ENCODE measurements at regions not wholly inside any gene's neighbourhood (a gene's known extent, or its start where the extent isn't known, plus 50 kb on each side); places are given as distances from the start of the nearest gene placed in this dataset.

DNA sequence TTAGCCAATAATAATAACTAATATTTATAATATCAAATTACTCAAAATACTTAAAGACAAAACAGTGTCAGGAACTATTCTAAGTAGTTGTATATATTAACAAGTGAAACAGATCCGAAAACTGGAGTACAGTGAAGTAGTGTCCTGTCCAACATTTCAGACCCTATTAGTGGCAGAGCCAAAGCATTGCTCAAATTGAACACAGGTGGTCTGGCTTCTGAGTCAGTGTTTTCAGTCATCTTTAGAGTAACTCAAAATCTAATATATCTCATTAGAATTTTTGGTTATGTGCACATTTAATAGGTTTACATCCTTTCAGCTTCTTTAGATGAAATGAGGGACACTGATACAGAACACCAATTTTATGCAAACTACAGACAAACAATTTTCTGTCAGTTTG, 652.5 kb downstream of the CDH11 start:
- Histone ChIP-seq H3K4me3 (ENCODE audit: low read length) (no peak overlapping the region), H3K9me3 (ENCODE audit: control insufficient read depth, low read length) (no peaks in the 10 kb centered on the region), H3K4me1 (ENCODE audit: control insufficient read depth, insufficient read depth, low read length) (no peaks in the 10 kb centered on the region), H3K36me3 (ENCODE audit: control insufficient read depth, insufficient read depth, low read length) (no peaks in the 10 kb centered on the region), H3K9ac (ENCODE audit: low read length) (no peak overlapping the region), H3K27me3 (ENCODE audit: control insufficient read depth, insufficient read depth, low read length) (no peaks in the 10 kb centered on the region)

DNA sequence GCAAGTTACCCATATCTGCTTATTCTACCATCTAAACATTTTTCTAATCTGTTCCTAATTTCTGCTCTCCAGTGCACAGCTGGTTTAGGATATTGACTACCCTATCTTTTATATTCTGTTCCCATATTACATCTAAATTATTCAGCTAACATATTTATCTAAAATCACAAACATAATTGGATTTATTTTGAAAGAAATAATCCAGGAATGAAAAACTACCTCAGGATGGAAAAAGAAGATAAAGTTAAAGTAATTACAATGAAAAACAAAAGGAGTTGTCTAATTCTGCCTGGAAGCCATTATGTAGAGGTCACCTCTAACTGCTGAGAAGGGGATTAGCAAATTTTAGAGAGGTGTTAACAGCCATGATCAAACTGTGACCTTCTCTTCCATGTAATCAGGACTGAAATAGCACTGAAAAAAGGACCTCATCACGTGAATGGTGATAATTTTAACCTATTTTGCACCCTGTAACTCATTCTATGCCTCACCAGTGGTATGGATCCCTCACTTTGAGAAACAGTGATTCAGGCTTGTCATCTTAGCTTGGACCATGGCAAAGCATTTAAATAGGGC, 653.3 kb downstream of the CDH11 start:
- Histone ChIP-seq H3K4me1 (ENCODE audit: control insufficient read depth, insufficient read depth, low read length) (no peaks in the 10 kb centered on the region), H3K9ac (ENCODE audit: low read length) (no peak overlapping the region), H3K36me3 (ENCODE audit: control insufficient read depth, insufficient read depth, low read length) (no peaks in the 10 kb centered on the region), H3K27me3 (ENCODE audit: control insufficient read depth, insufficient read depth, low read length) (no peaks in the 10 kb centered on the region), H3K4me3 (ENCODE audit: low read length) (no peak overlapping the region), H3K9me3 (ENCODE audit: control insufficient read depth, low read length) (no peaks in the 10 kb centered on the region)

DNA sequence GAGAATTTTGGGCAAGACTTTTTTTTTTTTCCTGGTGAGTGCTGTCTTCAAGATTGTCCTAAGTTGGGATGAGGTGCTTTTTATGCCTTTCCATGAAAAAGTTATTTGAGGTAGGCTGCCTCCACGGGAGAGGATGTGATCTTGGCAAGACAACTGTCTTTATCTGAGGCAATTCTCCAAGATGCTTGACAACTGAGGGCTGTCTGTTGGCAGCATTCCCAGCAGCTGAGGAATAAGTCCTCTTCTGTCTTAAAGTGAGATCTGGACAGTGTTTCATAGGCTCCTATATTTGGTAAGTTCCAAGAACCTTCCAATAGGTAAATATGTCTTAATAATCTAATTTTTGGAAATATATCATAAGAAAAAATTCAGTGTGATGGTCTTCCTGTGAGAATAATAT, 662.0 kb downstream of the CDH11 start:
- no peaks in the 10 kb centered on the region for H3K9me3 ChIP-seq (ENCODE audit: control insufficient read depth, low read length)
- no peaks in the 10 kb centered on the region for H3K36me3 ChIP-seq (ENCODE audit: control insufficient read depth, insufficient read depth, low read length)
- H3K27me3 ChIP-seq (ENCODE audit: control insufficient read depth, insufficient read depth, low read length), result no peaks in the 10 kb centered on the region
- no peak overlapping the region for H3K9ac ChIP-seq (ENCODE audit: low read length)
- no peaks in the 10 kb centered on the region for H3K4me1 ChIP-seq (ENCODE audit: control insufficient read depth, insufficient read depth, low read length)
- no peak overlapping the region for H3K4me3 ChIP-seq (ENCODE audit: low read length)

DNA sequence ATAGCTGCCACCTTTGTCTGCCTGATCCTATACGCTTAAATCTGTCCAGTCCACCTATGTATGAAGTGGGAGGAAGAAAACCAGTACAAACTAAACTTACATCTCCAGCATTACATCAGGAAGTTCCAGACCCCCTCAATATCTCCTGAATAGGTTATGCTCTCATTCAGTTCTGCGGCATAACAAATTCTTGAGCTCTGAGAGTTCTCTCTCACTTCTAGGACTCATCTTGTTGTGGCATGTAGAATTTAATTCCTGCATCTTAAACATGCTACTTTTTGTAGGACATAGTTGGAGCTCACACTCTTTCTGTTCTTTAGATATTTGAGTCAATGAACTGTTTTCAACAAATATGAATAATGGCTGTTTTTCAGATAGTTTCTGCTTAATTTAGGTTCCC, 662.5 kb downstream of the CDH11 start:
- Histone ChIP-seq H3K4me1 (ENCODE audit: control insufficient read depth, insufficient read depth, low read length) (no peaks in the 10 kb centered on the region), H3K9me3 (ENCODE audit: control insufficient read depth, low read length) (no peaks in the 10 kb centered on the region), H3K27me3 (ENCODE audit: control insufficient read depth, insufficient read depth, low read length) (no peaks in the 10 kb centered on the region), H3K36me3 (ENCODE audit: control insufficient read depth, insufficient read depth, low read length) (no peaks in the 10 kb centered on the region), H3K9ac (ENCODE audit: low read length) (no peak overlapping the region), H3K4me3 (ENCODE audit: low read length) (no peak overlapping the region)

DNA sequence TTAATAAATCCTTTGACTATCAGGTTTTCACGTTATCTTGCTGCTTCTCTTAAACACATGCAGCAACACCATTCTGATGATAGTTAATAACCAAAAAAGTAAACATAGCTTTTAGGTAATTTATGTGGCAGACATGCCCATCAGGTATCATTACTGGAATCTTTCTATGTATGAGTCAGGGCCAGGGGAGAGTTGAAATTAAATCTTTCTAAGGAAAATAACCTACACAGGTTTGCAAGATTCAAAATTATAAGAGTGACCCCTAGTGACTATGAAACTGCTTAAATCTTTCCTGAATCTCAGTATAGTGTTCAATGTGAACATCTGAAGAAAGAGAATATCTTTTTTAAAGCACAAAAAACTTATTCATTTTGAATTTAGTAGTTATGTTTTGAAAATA, 666.6 kb downstream of the CDH11 start:
- Histone ChIP-seq H3K9ac (ENCODE audit: low read length) (no peak overlapping the region), H3K36me3 (ENCODE audit: control insufficient read depth, insufficient read depth, low read length) (no peaks in the 10 kb centered on the region), H3K9me3 (ENCODE audit: control insufficient read depth, low read length) (no peaks in the 10 kb centered on the region), H3K27me3 (ENCODE audit: control insufficient read depth, insufficient read depth, low read length) (no peaks in the 10 kb centered on the region), H3K4me3 (ENCODE audit: low read length) (no peak overlapping the region), H3K4me1 (ENCODE audit: control insufficient read depth, insufficient read depth, low read length) (no peaks in the 10 kb centered on the region)

DNA sequence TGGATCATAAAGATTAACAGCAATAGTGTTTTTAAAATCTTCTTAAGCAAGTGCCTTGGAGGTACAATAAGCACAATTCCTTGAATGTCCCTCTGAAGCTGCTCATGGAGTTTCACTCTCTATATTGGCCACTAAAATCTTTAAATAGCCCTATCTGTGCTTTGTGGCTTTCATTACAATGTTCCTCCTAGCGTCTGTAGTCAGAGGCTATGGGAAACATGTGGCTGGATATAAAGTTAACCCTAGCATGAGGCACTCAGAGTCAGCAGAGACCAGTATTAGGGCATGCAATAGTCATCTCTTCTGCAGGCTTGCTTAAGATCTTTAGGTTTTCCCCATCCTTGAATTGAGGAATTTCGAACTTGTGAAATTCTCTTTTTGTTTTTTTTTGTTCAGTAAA, 668.2 kb downstream of the CDH11 start:
- Histone ChIP-seq H3K9ac (ENCODE audit: low read length) (no peak overlapping the region), H3K36me3 (ENCODE audit: control insufficient read depth, insufficient read depth, low read length) (no peaks in the 10 kb centered on the region), H3K4me3 (ENCODE audit: low read length) (no peak overlapping the region), H3K4me1 (ENCODE audit: control insufficient read depth, insufficient read depth, low read length) (no peaks in the 10 kb centered on the region), H3K9me3 (ENCODE audit: control insufficient read depth, low read length) (no peaks in the 10 kb centered on the region), H3K27me3 (ENCODE audit: control insufficient read depth, insufficient read depth, low read length) (no peaks in the 10 kb centered on the region)

DNA sequence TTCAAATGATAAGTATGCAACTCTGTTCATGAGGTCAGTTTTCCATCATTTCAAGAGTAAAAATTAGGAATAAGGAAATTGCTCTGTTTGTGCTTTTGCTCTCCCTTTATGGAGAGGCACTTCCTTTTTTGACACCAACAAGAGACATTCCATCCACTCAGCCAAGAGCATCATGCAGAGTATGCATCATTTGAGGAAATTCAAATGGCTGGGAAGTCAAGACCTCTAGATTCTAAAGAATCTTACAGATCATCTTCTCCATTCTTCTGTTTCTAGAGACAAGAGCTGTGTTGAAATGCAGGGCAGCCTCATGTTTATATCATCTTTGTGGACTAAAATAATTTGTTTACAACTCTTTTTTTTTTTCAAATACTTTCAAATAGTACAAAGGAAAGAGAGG, 669.4 kb downstream of the CDH11 start:
- no peaks in the 10 kb centered on the region for H3K27me3 ChIP-seq (ENCODE audit: control insufficient read depth, insufficient read depth, low read length)
- no peaks in the 10 kb centered on the region for H3K36me3 ChIP-seq (ENCODE audit: control insufficient read depth, insufficient read depth, low read length)
- no peak overlapping the region for H3K9ac ChIP-seq (ENCODE audit: low read length)
- no peaks in the 10 kb centered on the region for H3K4me1 ChIP-seq (ENCODE audit: control insufficient read depth, insufficient read depth, low read length)
- H3K9me3 ChIP-seq (ENCODE audit: control insufficient read depth, low read length), result no peaks in the 10 kb centered on the region
- no peak overlapping the region for H3K4me3 ChIP-seq (ENCODE audit: low read length)

DNA sequence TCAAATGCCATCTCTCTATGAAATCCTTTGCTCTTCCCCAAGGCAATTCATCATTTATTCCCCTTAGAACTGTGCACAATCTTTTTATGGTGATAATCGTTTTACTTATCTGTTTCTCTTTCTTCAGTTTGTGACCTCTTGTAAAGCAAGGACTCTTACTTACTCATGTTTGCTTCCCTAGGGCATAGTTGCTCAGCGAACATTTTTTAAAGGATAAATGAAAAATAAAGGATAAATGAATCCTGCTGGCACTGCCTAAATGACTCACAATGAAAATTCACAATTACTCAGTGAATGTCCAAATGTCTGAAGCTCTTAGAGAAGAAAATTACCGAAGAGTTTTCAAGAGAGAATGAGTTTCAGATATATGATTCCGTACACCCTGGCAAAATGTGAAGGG, 671.7 kb downstream of the CDH11 start:
- no peaks in the 10 kb centered on the region for H3K36me3 ChIP-seq (ENCODE audit: control insufficient read depth, insufficient read depth, low read length)
- no peak overlapping the region for H3K4me3 ChIP-seq (ENCODE audit: low read length)
- no peaks in the 10 kb centered on the region for H3K4me1 ChIP-seq (ENCODE audit: control insufficient read depth, insufficient read depth, low read length)
- no peaks in the 10 kb centered on the region for H3K9me3 ChIP-seq (ENCODE audit: control insufficient read depth, low read length)
- no peak overlapping the region for H3K9ac ChIP-seq (ENCODE audit: low read length)
- no peaks in the 10 kb centered on the region for H3K27me3 ChIP-seq (ENCODE audit: control insufficient read depth, insufficient read depth, low read length)

DNA sequence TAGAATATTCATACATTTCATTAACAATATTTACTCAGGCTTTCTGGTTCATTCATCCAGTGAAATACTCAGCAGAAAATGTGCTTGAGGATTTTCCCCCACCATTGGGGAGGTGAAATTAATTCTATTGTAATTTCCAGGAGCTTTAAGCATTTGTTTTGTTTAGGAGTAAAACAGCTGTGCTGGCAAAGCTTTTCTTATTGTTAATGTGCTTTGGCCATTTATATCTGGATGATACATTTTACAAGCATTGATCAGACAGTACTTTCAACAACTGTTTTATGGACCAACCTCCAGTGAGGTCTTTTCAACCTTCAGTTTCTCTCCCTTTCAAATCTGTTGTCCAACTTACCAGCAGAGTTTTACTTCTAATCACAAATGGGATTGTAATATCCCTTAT, 672.4 kb downstream of the CDH11 start:
- H3K27me3 ChIP-seq (ENCODE audit: control insufficient read depth, insufficient read depth, low read length), result no peaks in the 10 kb centered on the region
- H3K4me3 ChIP-seq (ENCODE audit: low read length), result no peak overlapping the region
- H3K4me1 ChIP-seq (ENCODE audit: control insufficient read depth, insufficient read depth, low read length), result no peaks in the 10 kb centered on the region
- H3K36me3 ChIP-seq (ENCODE audit: control insufficient read depth, insufficient read depth, low read length), result no peaks in the 10 kb centered on the region
- H3K9ac ChIP-seq (ENCODE audit: low read length), result no peak overlapping the region
- H3K9me3 ChIP-seq (ENCODE audit: control insufficient read depth, low read length), result no peaks in the 10 kb centered on the region

DNA sequence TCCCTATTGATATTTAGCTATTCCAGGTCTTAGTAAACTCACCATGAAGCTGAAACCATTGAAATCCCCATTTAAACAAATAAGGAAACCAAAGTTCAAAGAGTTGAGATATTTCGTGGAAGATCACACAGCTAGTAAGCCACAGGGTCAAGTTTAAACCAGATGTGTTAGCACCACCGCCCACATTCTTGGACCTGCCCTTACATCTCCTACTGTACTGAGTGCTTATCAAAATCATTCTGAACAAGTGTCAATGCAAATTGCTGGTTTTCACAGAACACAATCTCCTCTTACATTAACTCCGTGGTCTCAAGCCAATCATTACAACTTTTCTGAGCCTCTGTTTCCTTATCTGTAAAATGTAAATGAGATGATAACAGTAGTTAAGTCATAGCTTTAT, 676.2 kb downstream of the CDH11 start:
- no peaks in the 10 kb centered on the region for H3K36me3 ChIP-seq (ENCODE audit: control insufficient read depth, insufficient read depth, low read length)
- H3K9me3 ChIP-seq (ENCODE audit: control insufficient read depth, low read length), result no peaks in the 10 kb centered on the region
- no peaks in the 10 kb centered on the region for H3K27me3 ChIP-seq (ENCODE audit: control insufficient read depth, insufficient read depth, low read length)
- H3K9ac ChIP-seq (ENCODE audit: low read length), result no peak overlapping the region
- no peaks in the 10 kb centered on the region for H3K4me1 ChIP-seq (ENCODE audit: control insufficient read depth, insufficient read depth, low read length)
- no peak overlapping the region for H3K4me3 ChIP-seq (ENCODE audit: low read length)

DNA sequence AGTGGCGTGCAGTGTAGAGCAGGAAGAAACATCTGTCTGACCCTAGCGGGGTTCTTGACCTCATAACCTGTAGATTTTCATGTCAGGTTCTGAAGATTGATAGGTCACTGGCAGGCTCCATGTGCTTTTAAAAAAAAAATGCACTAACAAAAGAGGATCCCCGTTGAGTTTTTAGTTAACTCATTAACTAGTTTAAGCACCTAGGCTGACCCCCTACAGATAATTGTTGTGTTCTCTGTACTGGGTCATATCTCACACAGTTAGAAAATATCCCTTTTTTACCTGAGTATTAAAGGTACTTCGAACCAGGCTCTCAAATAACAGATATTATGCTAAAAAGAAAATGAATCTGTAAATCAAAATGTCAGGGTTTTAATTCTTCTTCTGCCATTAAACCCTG, 676.6 kb downstream of the CDH11 start:
- Histone ChIP-seq H3K27me3 (ENCODE audit: control insufficient read depth, insufficient read depth, low read length) (no peaks in the 10 kb centered on the region), H3K4me1 (ENCODE audit: control insufficient read depth, insufficient read depth, low read length) (no peaks in the 10 kb centered on the region), H3K9me3 (ENCODE audit: control insufficient read depth, low read length) (no peaks in the 10 kb centered on the region), H3K4me3 (ENCODE audit: low read length) (no peak overlapping the region), H3K36me3 (ENCODE audit: control insufficient read depth, insufficient read depth, low read length) (no peaks in the 10 kb centered on the region), H3K9ac (ENCODE audit: low read length) (no peak overlapping the region)

DNA sequence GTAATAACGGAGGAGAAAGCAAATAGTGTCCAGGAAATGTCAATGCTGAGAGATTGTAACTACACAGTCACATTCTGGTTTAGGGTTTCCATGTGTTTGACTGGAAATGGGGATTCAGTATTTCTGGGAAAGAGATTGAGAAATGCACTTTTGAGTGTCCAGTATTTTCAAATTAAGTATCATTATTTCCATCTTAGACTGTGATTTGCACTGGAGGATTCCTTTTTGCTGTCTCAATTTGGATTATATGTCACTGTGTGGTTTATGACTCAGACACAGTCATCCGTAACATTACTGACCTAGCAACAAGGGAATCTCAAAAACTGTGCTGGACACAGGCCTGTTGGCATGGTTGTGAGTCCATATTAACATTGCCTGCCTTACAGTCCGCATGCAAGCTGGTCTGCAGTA, 681.4 kb downstream of the CDH11 start:
- no peaks in the 10 kb centered on the region for H3K9me3 ChIP-seq (ENCODE audit: control insufficient read depth, low read length)
- no peak overlapping the region for H3K4me3 ChIP-seq (ENCODE audit: low read length)

DNA sequence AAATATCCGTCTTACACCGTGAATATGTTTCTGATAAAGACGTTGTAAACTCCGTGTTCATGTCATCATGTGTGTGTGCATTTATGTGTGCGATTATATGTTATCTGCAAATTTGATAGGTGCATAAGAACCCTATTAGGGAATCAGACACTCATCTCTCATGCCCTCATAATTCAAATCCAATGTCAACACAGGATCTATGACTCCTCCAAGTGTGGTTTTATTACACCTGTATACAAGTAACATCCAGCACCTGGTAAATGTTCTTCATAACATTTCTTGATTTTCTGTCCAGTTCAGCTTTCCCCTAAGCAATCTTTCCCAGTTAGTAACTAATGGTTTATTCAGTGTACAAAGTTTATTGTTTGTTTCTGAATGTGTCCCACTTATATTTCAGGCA, 681.9 kb downstream of the CDH11 start:
- no peaks in the 10 kb centered on the region for H3K4me1 ChIP-seq (ENCODE audit: control insufficient read depth, insufficient read depth, low read length)
- no peaks in the 10 kb centered on the region for H3K27me3 ChIP-seq (ENCODE audit: control insufficient read depth, insufficient read depth, low read length)
- H3K9ac ChIP-seq (ENCODE audit: low read length), result no peak overlapping the region
- H3K4me3 ChIP-seq (ENCODE audit: low read length), result no peak overlapping the region
- H3K9me3 ChIP-seq (ENCODE audit: control insufficient read depth, low read length), result no peaks in the 10 kb centered on the region
- H3K36me3 ChIP-seq (ENCODE audit: control insufficient read depth, insufficient read depth, low read length), result no peaks in the 10 kb centered on the region

More for the DNA sequence above, 681.4 kb downstream of the CDH11 start:
- Histone ChIP-seq H3K4me1 (ENCODE audit: control insufficient read depth, insufficient read depth, low read length) (no peaks in the 10 kb centered on the region), H3K9ac (ENCODE audit: low read length) (no peak overlapping the region), H3K36me3 (ENCODE audit: control insufficient read depth, insufficient read depth, low read length) (no peaks in the 10 kb centered on the region), H3K27me3 (ENCODE audit: control insufficient read depth, insufficient read depth, low read length) (no peaks in the 10 kb centered on the region)

Measured in mucosa of stomach (tissue), 1 donor.